ENCODE measurements at regions not wholly inside any gene's neighbourhood (a gene's known extent, or its start where the extent isn't known, plus 50 kb on each side); places are given as distances from the start of the nearest gene placed in this dataset.

DNA sequence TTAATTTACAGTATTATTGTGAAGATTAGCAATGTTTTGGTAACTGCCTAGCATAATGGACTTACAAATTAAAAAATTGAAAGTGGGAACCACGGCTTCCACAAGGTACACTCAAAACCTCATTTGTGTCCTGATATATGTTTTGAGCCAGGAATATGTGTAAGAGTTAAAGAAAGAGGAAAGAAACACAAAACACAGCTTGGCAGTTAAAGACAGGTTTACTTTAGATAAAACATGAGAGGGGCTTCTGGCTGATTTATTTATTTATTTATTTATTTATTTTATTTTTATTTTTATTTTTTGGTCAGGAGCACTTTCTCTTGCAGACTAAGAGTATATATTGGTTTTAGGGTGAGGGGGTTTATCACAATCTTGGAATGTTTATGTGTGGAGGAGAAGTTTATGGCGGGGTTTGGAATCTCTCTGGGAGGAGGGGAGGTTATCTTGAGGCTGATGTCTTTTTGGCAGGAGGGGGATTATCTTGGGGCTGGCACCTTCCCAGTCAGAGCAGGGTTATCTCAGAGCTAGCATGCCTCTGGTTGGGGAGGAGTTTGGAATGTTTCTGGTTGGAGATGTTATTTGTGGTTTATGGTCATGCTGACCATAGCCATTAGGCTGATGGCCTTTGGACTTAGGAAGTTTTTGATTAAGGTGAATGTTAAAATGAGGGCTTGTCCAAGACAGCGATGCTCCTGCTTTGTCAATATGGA is 436.7 kb downstream of the DAD1 start:
- no peak for TF ChIP-seq CTCF (IDR thresholded peaks at IDR 0.05; ENCODE audit: low read depth, low read length)
- Histone ChIP-seq H3K9me3 (ENCODE audit: low read depth) (no peaks in the 10 kb centered on the region), H3K36me3 (no peaks in the 10 kb centered on the region), H3K4me3 (no peak overlapping the region), H3K27me3 (no peaks in the 10 kb centered on the region), H3K27ac (no peak overlapping the region), H3K4me1 (ENCODE audit: low read depth) (no peaks in the 10 kb centered on the region)
- no peak for DNase-seq (ENCODE audit: low read depth in 1 of 2, low spot score in 1 of 2)

GRCh38 chr14:22151121-22151520 is 437.9 kb downstream of the DAD1 start:
- Histone ChIP-seq H3K36me3 (no peaks in the 10 kb centered on the region), H3K4me3 (no peak overlapping the region), H3K27me3 (no peaks in the 10 kb centered on the region), H3K27ac (no peak overlapping the region), H3K4me1 (ENCODE audit: low read depth) (peaks cover under 1% of the 10 kb centered on the region), H3K9me3 (ENCODE audit: low read depth) (no peaks in the 10 kb centered on the region)
- no peak for TF ChIP-seq CTCF (IDR thresholded peaks at IDR 0.05; ENCODE audit: low read depth, low read length)
- no peak for DNase-seq (ENCODE audit: low read depth in 1 of 2, low spot score in 1 of 2)

- peaks cover 8% of the 10 kb centered on the region for H3K4me1 ChIP-seq (ENCODE audit: low read depth)
- H3K9me3 ChIP-seq (ENCODE audit: low read depth): no peaks in the 10 kb centered on the region
- no peak for TF ChIP-seq CTCF (IDR thresholded peaks at IDR 0.05; ENCODE audit: low read depth, low read length)
- no peaks in the 10 kb centered on the region for H3K36me3 ChIP-seq
- no peak for DNase-seq (ENCODE audit: low read depth in 1 of 2, low spot score in 1 of 2)
- no peak overlapping the region for H3K4me3 ChIP-seq
- no peaks in the 10 kb centered on the region for H3K27me3 ChIP-seq
- no peak overlapping the region for H3K27ac ChIP-seq
These were observed 440.0 kb downstream of the DAD1 start for GRCh38 chr14:22149058-22149457.

- Histone ChIP-seq H3K4me1 (ENCODE audit: low read depth) (peaks cover 11% of the 10 kb centered on the region), H3K27ac (no peak overlapping the region), H3K36me3 (no peaks in the 10 kb centered on the region), H3K27me3 (peaks cover 7% of the 10 kb centered on the region), H3K9me3 (ENCODE audit: low read depth) (no peaks in the 10 kb centered on the region), H3K4me3 (no peak overlapping the region)
- no peak for TF ChIP-seq CTCF (IDR thresholded peaks at IDR 0.05; ENCODE audit: low read depth, low read length)
- no peak for DNase-seq (ENCODE audit: low read depth in 1 of 2, low spot score in 1 of 2)
These were observed 441.3 kb downstream of the DAD1 start for GRCh38 chr14:22147716-22148115.

- Histone ChIP-seq H3K36me3 (no peaks in the 10 kb centered on the region), H3K27me3 (peaks cover 39% of the 10 kb centered on the region), H3K9me3 (ENCODE audit: low read depth) (no peaks in the 10 kb centered on the region), H3K4me1 (ENCODE audit: low read depth) (peaks cover 11% of the 10 kb centered on the region), H3K4me3 (no peak overlapping the region), H3K27ac (no peak overlapping the region)
- TF ChIP-seq CTCF (IDR thresholded peaks at IDR 0.05; ENCODE audit: low read depth, low read length): no peak
- DNase-seq (ENCODE audit: low read depth in 1 of 2, low spot score in 1 of 2): no peak
These were observed 445.7 kb downstream of the DAD1 start for GRCh38 chr14:22143363-22143762.
